Calu3 (cell line): ENCODE measurements at regions not wholly inside any gene's neighbourhood (a gene's known extent, or its start where the extent isn't known, plus 50 kb on each side); places are given as distances from the start of the nearest gene placed in this dataset.

Experiments
- BruUV-seq: library from RNA; stranded (reverse); fragments of 400-500 nt; replicated peaks from 2 replicates; lab custom pipeline; 2021; lab: Mats Ljungman, UMichigan
- CTCF ChIA-PET: fragments of 300-600 bp; sonication (Branson Sonifier 250); formaldehyde crosslinking; loops from one replicate; lab custom pipeline; 2022; ENCODE audit warnings: antibody characterized with exemption; lab: Charles Lee
- DNase-seq: peaks from one replicate; pipeline ENCODE4 v3.0.0; 2022
- H3K27ac Mint-ChIP-seq: one replicate; pipeline ENCODE4 v1.8.0; 2022; ENCODE audit warnings: mixed read lengths; ENCODE audit not compliant: unreplicated experiment
- H3K27me3 Mint-ChIP-seq: one replicate; pipeline ENCODE4 v1.8.0; 2022; ENCODE audit warnings: mixed read lengths; ENCODE audit not compliant: unreplicated experiment
- H3K36me3 Mint-ChIP-seq: one replicate; pipeline ENCODE4 v1.8.0; 2022; ENCODE audit warnings: mild to moderate bottlenecking, moderate library complexity, mixed read lengths; ENCODE audit not compliant: insufficient read depth, unreplicated experiment
- H3K4me1 Mint-ChIP-seq: one replicate; pipeline ENCODE4 v1.8.0; 2022; ENCODE audit warnings: mild to moderate bottlenecking, low read depth, mixed read lengths; ENCODE audit not compliant: unreplicated experiment
- H3K4me3 Mint-ChIP-seq: one replicate; pipeline ENCODE4 v1.8.0; 2022; ENCODE audit warnings: mild to moderate bottlenecking, low read depth, moderate library complexity, mixed read lengths; ENCODE audit not compliant: unreplicated experiment
- H3K9me3 Mint-ChIP-seq: one replicate; pipeline ENCODE4 v1.8.0; 2022; ENCODE audit warnings: low read depth, mixed read lengths; ENCODE audit not compliant: unreplicated experiment
- CTCF ChIP-seq: fragments of 200-600 bp; IDR thresholded peaks from one replicate; pipeline ENCODE4 v1.8.0; 2022; ENCODE audit warnings: antibody characterized with exemption; ENCODE audit not compliant: unreplicated experiment
- intact Hi-C: fragments of 100-400 bp; cut with micrococcal nuclease; formaldehyde crosslinking; loops from one replicate; pipeline ENCODE4 v1.10.0; 2022; ENCODE audit not compliant: unreplicated experiment

- no peak for TF ChIP-seq CTCF
- intact Hi-C loops = no loop called here
- Mint-ChIP-seq H3K4me3 (no peak overlapping the region), H3K4me1 (no peaks in the 10 kb centered on the region), H3K27ac (no peak overlapping the region), H3K36me3 (no peaks in the 10 kb centered on the region), H3K27me3 (no peaks in the 10 kb centered on the region), H3K9me3 (peaks cover 21% of the 10 kb centered on the region)
- no TSS peak for BruUV-seq
- CTCF ChIA-PET = no interaction called here
- no peak for DNase-seq
These were observed 473.7 kb upstream of the ISX start for GRCh38 chr22:34592123-34592740.

- Mint-ChIP-seq H3K27me3 (no peaks in the 10 kb centered on the region), H3K4me1 (no peaks in the 10 kb centered on the region), H3K27ac (no peak overlapping the region), H3K36me3 (no peaks in the 10 kb centered on the region), H3K9me3 (peaks cover 28% of the 10 kb centered on the region), H3K4me3 (no peak overlapping the region)
- CTCF ChIA-PET = no interaction called here
- no peak for TF ChIP-seq CTCF
- no peak for DNase-seq
- BruUV-seq = no TSS peak
- intact Hi-C loops = no loop called here
These were observed 466.4 kb upstream of the ISX start for GRCh38 chr22:34599567-34599966.

GRCh38 chr22:34604312-34604711, 461.6 kb upstream of the ISX start:
- Mint-ChIP-seq H3K4me1 (no peaks in the 10 kb centered on the region), H3K27me3 (no peaks in the 10 kb centered on the region), H3K4me3 (no peak overlapping the region), H3K9me3 (peaks cover 19% of the 10 kb centered on the region), H3K27ac (no peak overlapping the region), H3K36me3 (no peaks in the 10 kb centered on the region)
- intact Hi-C loops = no loop called here
- CTCF ChIA-PET = interaction anchor here (0.7 kb wide), 1 partner anchor 105 kb away, joined by 3 read pairs; no protein-coding TSS in a partner anchor
- BruUV-seq = no TSS peak
- TF ChIP-seq CTCF = no peak
- no peak for DNase-seq

GRCh38 chr22:34608106-34608505, 457.9 kb upstream of the ISX start:
- CTCF ChIA-PET = interaction anchor here (0.6 kb wide), 1 partner anchor 63 kb away, joined by 4 read pairs; no protein-coding TSS in a partner anchor
- no TSS peak for BruUV-seq
- Mint-ChIP-seq H3K4me3 (no peak overlapping the region), H3K36me3 (no peaks in the 10 kb centered on the region), H3K27ac (no peak overlapping the region), H3K27me3 (no peaks in the 10 kb centered on the region), H3K4me1 (no peaks in the 10 kb centered on the region), H3K9me3 (peaks cover 10% of the 10 kb centered on the region)
- TF ChIP-seq CTCF = no peak
- DNase-seq = no peak
- intact Hi-C loops = no loop called here
